B cell (primary cell): ENCODE measurements at regions not wholly inside any gene's neighbourhood (a gene's known extent, or its start where the extent isn't known, plus 50 kb on each side); places are given as distances from the start of the nearest gene placed in this dataset.

ENCODE experiments used
- CTCF ChIP-seq: fragments of 200-600 bp; IDR thresholded peaks from one replicate; pipeline ENCODE4 v1.8.0; 2022; ENCODE audit warnings: antibody characterized with exemption, mild to moderate bottlenecking
- EZH2 ChIP-seq: IDR thresholded peaks from 2 replicates; pipeline ENCODE4 v1.6.1; 2012; ENCODE audit warnings: borderline replicate concordance, low read depth, mild to moderate bottlenecking, moderate library complexity, low read length; ENCODE audit not compliant: insufficient read depth, poor library complexity, severe bottlenecking

- TF ChIP-seq CTCF (no peak), EZH2 (no peak)
Observed at GRCh38 chr13:104648291-104648690, 1582.1 kb upstream of the SLC10A2 start.
